ENCODE measurements at regions not wholly inside any gene's neighbourhood (a gene's known extent, or its start where the extent isn't known, plus 50 kb on each side); places are given as distances from the start of the nearest gene placed in this dataset.

DNA sequence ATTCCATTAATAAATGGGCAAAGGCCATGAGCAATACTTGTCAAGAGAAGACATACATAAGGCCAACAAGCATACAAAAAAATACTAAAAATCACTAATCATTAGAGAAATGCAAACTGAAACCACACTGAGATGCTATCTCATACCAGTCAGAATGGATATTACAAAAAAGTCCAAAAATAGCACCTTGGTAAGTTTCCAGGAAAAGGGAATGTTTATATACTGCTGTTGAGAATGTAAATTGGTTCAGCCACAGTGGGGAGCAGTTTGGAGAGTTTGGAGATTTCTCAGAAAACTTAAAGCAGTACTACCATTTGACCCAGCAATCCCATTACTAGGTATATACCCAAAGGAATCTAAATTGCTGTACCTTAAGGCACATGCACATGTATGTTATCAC, 467.7 kb downstream of the CDH11 start:
- intact Hi-C loops (cut with micrococcal nuclease; ENCODE audit: unreplicated experiment): no loop called here
- no peaks in the 10 kb centered on the region for H4K20me1 ChIP-seq (ENCODE audit: control insufficient read depth, insufficient read depth)
- H3K27me3 ChIP-seq (replicated peaks in 1 of 2; ENCODE audit: control insufficient read depth in 2 of 2, insufficient read depth in 2 of 2, low read length in 1 of 2): no peaks in the 10 kb centered on the region
- H3K36me3 ChIP-seq (ENCODE audit: control insufficient read depth in 2 of 2, insufficient read depth in 2 of 2, low read length in 1 of 2): no peaks in the 10 kb centered on the region
- no peak overlapping the region for H3K9ac ChIP-seq (ENCODE audit: control insufficient read depth, insufficient read depth, low read length)
- no peaks in the 10 kb centered on the region for H3K4me1 ChIP-seq (ENCODE audit: control insufficient read depth, insufficient read depth, low read length)
- H3K79me2 ChIP-seq (ENCODE audit: control insufficient read depth, insufficient read depth, low read length): no peaks in the 10 kb centered on the region
- no TSS peak for BruUV-seq (replicated peaks)
- in situ Hi-C loops (cut with MboI): no loop called here
- CTCF ChIA-PET: interaction anchor here (0.7 kb wide), 1 partner anchor 63 kb away, joined by 3 read pairs; no protein-coding TSS in a partner anchor
- RAD21 ChIA-PET (ENCODE audit: unreplicated experiment): no interaction called here
- H2AFZ ChIP-seq (ENCODE audit: control insufficient read depth, low read depth, low read length): no peak overlapping the region
- no peak for DNase-seq (ENCODE audit: low read depth, low spot score)
- TF ChIP-seq, protein P1, sequence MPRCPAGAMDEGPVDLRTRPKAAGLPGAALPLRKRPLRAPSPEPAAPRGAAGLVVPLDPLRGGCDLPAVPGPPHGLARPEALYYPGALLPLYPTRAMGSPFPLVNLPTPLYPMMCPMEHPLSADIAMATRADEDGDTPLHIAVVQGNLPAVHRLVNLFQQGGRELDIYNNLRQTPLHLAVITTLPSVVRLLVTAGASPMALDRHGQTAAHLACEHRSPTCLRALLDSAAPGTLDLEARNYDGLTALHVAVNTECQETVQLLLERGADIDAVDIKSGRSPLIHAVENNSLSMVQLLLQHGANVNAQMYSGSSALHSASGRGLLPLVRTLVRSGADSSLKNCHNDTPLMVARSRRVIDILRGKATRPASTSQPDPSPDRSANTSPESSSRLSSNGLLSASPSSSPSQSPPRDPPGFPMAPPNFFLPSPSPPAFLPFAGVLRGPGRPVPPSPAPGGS (IDR thresholded peaks at IDR 0.05; ENCODE audit: borderline replicate concordance, insufficient read depth, low read depth, low read length, poor library complexity, severe bottlenecking): no peak
- TF ChIP-seq TCF3 (IDR thresholded peaks at IDR 0.05; ENCODE audit: borderline replicate concordance, insufficient read depth, low read depth, low read length): no peak
- TF ChIP-seq CBFB (IDR thresholded peaks at IDR 0.05; ENCODE audit: low read depth): no peak
- TF ChIP-seq SUZ12 (IDR thresholded peaks at IDR 0.05; ENCODE audit: unreplicated experiment): no peak
- TF ChIP-seq LARP7 (IDR thresholded peaks at IDR 0.05): no peak
- FAIRE-seq: no peak
- SMC1A ChIA-PET (ENCODE audit: uncharacterized antibody, unreplicated experiment): interaction anchor here (1.3 kb wide), 1 partner anchor 51 kb away, joined by 3 read pairs; no protein-coding TSS in a partner anchor
- H3K4me2 ChIP-seq (ENCODE audit: control insufficient read depth, insufficient read depth): no peak overlapping the region
- no peak for ATAC-seq
- H3K27ac ChIP-seq (ENCODE audit: control insufficient read depth, insufficient read depth): no peak overlapping the region
- H3K9me3 ChIP-seq (replicated peaks; ENCODE audit: control insufficient read depth, insufficient read depth, low read length): no peaks in the 10 kb centered on the region
- POLR2A ChIA-PET: no interaction called here
- no peak overlapping the region for H3K4me3 ChIP-seq

DNA sequence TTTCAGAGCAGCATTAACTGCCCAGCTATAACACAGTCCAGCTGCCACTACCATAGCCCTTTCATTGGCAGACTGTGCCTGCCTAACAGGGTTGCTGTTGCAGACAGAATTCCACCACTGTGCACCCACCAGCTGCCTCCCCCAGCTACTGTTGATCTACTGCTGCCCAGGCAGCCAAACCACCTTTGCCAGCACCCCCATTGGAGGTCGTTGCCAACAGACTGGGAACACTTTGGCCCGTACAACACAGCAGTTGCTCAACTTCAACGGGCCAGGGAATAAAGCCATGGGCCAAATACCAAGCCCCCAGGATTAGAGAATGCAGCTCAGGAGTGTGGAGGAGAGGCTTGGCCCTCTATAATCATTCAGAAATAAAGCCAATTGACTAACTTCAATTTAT, 473.6 kb downstream of the CDH11 start:
- intact Hi-C loops (cut with micrococcal nuclease; ENCODE audit: unreplicated experiment) (no loop called here), in situ Hi-C loops (cut with MboI) (no loop called here)
- BruUV-seq (replicated peaks): no TSS peak
- ChIA-PET SMC1A (ENCODE audit: uncharacterized antibody, unreplicated experiment) (interaction anchor here (0.6 to 0.9 kb wide), 2 partner anchors 10 to 16 kb away, joined by 3 read pairs; no protein-coding TSS in a partner anchor), RAD21 (ENCODE audit: unreplicated experiment) (no interaction called here), CTCF (no interaction called here), POLR2A (no interaction called here)
- 26% methylated on average over 3 of the region's 3 CpGs for WGBS (ENCODE audit: insufficient coverage, insufficient replicate concordance, low lambda C conversion rate, missing lambda C conversion rate)
- H3K36me3 ChIP-seq (ENCODE audit: control insufficient read depth in 2 of 2, insufficient read depth in 2 of 2, low read length in 1 of 2): no peaks in the 10 kb centered on the region
- ATAC-seq (no peak), FAIRE-seq (no peak), DNase-seq (ENCODE audit: low read depth, low spot score) (no peak)
- no peaks in the 10 kb centered on the region for H3K27me3 ChIP-seq (replicated peaks in 1 of 2; ENCODE audit: control insufficient read depth in 2 of 2, insufficient read depth in 2 of 2, low read length in 1 of 2)
- H3K9ac ChIP-seq (ENCODE audit: control insufficient read depth, insufficient read depth, low read length): no peak overlapping the region
- no peak overlapping the region for H3K4me3 ChIP-seq
- no peak overlapping the region for H3K4me2 ChIP-seq (ENCODE audit: control insufficient read depth, insufficient read depth)
- no peak overlapping the region for H3K27ac ChIP-seq (ENCODE audit: control insufficient read depth, insufficient read depth)
- H3K9me3 ChIP-seq (replicated peaks; ENCODE audit: control insufficient read depth, insufficient read depth, low read length): no peaks in the 10 kb centered on the region
- no peaks in the 10 kb centered on the region for H4K20me1 ChIP-seq (ENCODE audit: control insufficient read depth, insufficient read depth)
- TF ChIP-seq, protein P2, sequence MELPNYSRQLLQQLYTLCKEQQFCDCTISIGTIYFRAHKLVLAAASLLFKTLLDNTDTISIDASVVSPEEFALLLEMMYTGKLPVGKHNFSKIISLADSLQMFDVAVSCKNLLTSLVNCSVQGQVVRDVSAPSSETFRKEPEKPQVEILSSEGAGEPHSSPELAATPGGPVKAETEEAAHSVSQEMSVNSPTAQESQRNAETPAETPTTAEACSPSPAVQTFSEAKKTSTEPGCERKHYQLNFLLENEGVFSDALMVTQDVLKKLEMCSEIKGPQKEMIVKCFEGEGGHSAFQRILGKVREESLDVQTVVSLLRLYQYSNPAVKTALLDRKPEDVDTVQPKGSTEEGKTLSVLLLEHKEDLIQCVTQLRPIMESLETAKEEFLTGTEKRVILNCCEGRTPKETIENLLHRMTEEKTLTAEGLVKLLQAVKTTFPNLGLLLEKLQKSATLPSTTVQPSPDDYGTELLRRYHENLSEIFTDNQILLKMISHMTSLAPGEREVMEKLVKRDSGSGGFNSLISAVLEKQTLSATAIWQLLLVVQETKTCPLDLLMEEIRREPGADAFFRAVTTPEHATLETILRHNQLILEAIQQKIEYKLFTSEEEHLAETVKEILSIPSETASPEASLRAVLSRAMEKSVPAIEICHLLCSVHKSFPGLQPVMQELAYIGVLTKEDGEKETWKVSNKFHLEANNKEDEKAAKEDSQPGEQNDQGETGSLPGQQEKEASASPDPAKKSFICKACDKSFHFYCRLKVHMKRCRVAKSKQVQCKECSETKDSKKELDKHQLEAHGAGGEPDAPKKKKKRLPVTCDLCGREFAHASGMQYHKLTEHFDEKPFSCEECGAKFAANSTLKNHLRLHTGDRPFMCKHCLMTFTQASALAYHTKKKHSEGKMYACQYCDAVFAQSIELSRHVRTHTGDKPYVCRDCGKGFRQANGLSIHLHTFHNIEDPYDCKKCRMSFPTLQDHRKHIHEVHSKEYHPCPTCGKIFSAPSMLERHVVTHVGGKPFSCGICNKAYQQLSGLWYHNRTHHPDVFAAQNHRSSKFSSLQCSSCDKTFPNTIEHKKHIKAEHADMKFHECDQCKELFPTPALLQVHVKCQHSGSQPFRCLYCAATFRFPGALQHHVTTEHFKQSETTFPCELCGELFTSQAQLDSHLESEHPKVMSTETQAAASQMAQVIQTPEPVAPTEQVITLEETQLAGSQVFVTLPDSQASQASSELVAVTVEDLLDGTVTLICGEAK (IDR thresholded peaks at IDR 0.05; ENCODE audit: borderline replicate concordance): no peak
- H2AFZ ChIP-seq (ENCODE audit: control insufficient read depth, low read depth, low read length): no peak overlapping the region
- no peaks in the 10 kb centered on the region for H3K79me2 ChIP-seq (ENCODE audit: control insufficient read depth, insufficient read depth, low read length)
- H3K4me1 ChIP-seq (ENCODE audit: control insufficient read depth, insufficient read depth, low read length): no peaks in the 10 kb centered on the region
